ENCODE measurements at regions not wholly inside any gene's neighbourhood (a gene's known extent, or its start where the extent isn't known, plus 50 kb on each side); places are given as distances from the start of the nearest gene placed in this dataset.
A peak's percentile ranks its signal among the peaks of the same experiment; 100 is the strongest.

- H3K27me3 ChIP-seq (ENCODE audit: control insufficient read depth in 3 of 3, insufficient read depth in 3 of 3, low read length in 2 of 3), result no peaks in the 10 kb centered on the region
- no peak overlapping the region for H3K27ac ChIP-seq (ENCODE audit: low read depth in 1 of 2, low read length in 1 of 2)
- TF ChIP-seq CTCF (IDR thresholded peaks at IDR 0.05; ENCODE audit: control extremely low read depth, extremely low read depth), result no peak
- 89 to 94% methylated on average over 8 of the region's 8 CpGs for WGBS, 2 donors
- no peaks in the 10 kb centered on the region for H3K36me3 ChIP-seq (ENCODE audit: control insufficient read depth in 4 of 4, insufficient read depth in 4 of 4, low read length in 4 of 4)
- no peak overlapping the region for H3K4me3 ChIP-seq
- no peak overlapping the region for H3K9ac ChIP-seq (ENCODE audit: insufficient read depth in 1 of 2, low read length in 2 of 2)
- H3K4me1 ChIP-seq (ENCODE audit: control insufficient read depth in 5 of 5, insufficient read depth in 5 of 5, low read length in 5 of 5), result no peaks in the 10 kb centered on the region
- ATAC-seq (ENCODE audit: insufficient read depth, low FRiP score), result no peak
- no peak for DNase-seq
- peaks cover 0 to 22% (median 10%) of the 10 kb centered on the region in 4 donors for H3K9me3 ChIP-seq (ENCODE audit: control insufficient read depth in 4 of 4, insufficient read depth in 3 of 4, low read length in 3 of 4)
Measured at GRCh38 chr4:178142724-178143123, 700.5 kb upstream of the AGA start.

DNA sequence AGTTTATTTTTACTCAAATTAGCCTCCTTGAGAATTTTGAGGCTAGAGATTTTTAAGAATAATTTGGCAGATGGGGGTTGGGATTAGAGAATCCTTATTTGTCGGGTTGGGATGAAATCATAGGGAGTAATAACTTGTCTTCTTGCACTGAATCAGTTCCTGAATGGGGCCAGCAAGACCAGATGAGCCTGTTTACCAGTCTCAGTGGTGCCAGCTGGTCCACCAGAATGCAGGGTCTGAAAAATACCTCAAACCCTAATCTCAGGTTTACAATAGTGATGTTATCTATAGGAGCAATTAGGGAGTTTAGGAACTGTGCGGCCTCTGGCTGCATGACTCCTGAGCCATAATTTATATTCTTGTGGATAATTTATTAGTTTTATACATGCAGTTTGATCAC lies 705.9 kb upstream of the AGA start:
- no peaks in the 10 kb centered on the region for H3K27me3 ChIP-seq (ENCODE audit: control insufficient read depth in 3 of 3, insufficient read depth in 3 of 3, low read length in 2 of 3)
- ATAC-seq (ENCODE audit: insufficient read depth, low FRiP score), result no peak
- no peak for TF ChIP-seq CTCF (IDR thresholded peaks at IDR 0.05; ENCODE audit: control extremely low read depth, extremely low read depth)
- H3K9ac ChIP-seq (ENCODE audit: insufficient read depth in 1 of 2, low read length in 2 of 2), result no peak overlapping the region
- no peak for DNase-seq
- WGBS, 2 donors, result 79 to 89% methylated on average over 2 of the region's 2 CpGs
- H3K36me3 ChIP-seq (ENCODE audit: control insufficient read depth in 4 of 4, insufficient read depth in 4 of 4, low read length in 4 of 4), result no peaks in the 10 kb centered on the region
- no peaks in the 10 kb centered on the region for H3K9me3 ChIP-seq (ENCODE audit: control insufficient read depth in 4 of 4, insufficient read depth in 3 of 4, low read length in 3 of 4)
- H3K27ac ChIP-seq (ENCODE audit: low read depth in 1 of 2, low read length in 1 of 2), result no peak overlapping the region
- no peak overlapping the region for H3K4me3 ChIP-seq
- H3K4me1 ChIP-seq (ENCODE audit: control insufficient read depth in 5 of 5, insufficient read depth in 5 of 5, low read length in 5 of 5), result no peaks in the 10 kb centered on the region

DNA sequence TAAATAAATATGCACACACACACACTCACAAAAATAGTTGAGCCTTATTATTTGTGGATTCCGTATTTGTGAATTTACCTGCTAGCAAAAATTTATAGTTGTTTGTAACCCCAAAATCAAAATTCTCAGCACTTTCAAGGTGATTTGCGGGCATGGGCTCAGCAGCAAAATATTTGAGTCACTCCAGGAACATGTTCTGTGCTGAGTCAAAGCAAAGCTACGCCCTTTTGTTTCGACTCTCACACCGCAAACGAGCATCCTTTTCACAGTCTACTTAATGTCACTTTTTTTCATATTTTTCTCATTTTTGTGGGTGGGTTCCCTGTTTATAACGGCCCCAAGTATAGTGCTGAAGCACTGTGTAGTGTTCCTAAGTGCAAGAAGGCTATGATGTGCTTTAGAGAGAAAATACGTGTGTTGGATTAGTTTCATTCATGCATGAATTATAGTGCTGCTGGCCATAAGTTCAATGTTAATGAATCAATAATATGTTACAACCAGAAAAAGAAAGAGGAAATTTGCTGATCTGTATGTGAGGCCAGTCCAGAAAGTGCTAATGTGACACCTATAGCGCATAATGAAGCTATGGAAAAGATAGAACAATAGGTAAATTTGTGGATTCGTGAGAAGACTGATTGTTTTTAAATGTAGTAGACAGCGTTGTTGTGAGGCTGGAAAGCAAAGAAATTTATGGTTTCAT lies 723.2 kb upstream of the AGA start:
- H3K4me3 ChIP-seq, result no peak overlapping the region
- peaks cover 0 to 6% (median 0%) of the 10 kb centered on the region in 5 donors for H3K4me1 ChIP-seq (ENCODE audit: control insufficient read depth in 5 of 5, insufficient read depth in 5 of 5, low read length in 5 of 5)
- DNase-seq, result no peak
- no peaks in the 10 kb centered on the region for H3K27me3 ChIP-seq (ENCODE audit: control insufficient read depth in 3 of 3, insufficient read depth in 3 of 3, low read length in 2 of 3)
- H3K36me3 ChIP-seq (ENCODE audit: control insufficient read depth in 4 of 4, insufficient read depth in 4 of 4, low read length in 4 of 4), result no peaks in the 10 kb centered on the region
- TF ChIP-seq CTCF (IDR thresholded peaks at IDR 0.05; ENCODE audit: control extremely low read depth, extremely low read depth), result no peak
- ATAC-seq (ENCODE audit: insufficient read depth, low FRiP score), result no peak
- 70 to 78% methylated on average over 11 of the region's 11 CpGs for WGBS, 2 donors
- H3K27ac ChIP-seq (ENCODE audit: low read depth in 1 of 2, low read length in 1 of 2), result no peak overlapping the region
- peaks cover 0 to 9% (median 3%) of the 10 kb centered on the region in 4 donors for H3K9me3 ChIP-seq (ENCODE audit: control insufficient read depth in 4 of 4, insufficient read depth in 3 of 4, low read length in 3 of 4)
- H3K9ac ChIP-seq (ENCODE audit: insufficient read depth in 1 of 2, low read length in 2 of 2), result no peak overlapping the region

DNA sequence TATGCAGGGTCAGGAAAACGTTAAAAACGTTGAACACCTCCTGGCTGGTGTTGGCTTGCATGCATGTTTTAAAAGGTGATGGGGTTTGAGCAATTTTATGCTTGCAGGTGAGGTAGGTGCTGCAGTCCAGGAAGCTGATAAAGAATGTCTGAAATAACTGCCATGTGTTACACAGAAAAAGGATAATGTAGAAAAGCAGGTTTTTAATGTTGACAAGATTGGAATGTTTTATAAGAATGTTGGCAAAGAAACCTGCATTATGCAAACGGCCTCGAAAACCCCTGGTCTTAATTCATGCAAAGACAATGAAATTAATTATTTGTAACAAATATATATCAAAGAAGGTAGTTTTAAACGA lies 723.7 kb upstream of the AGA start:
- no peak overlapping the region for H3K27ac ChIP-seq (ENCODE audit: low read depth in 1 of 2, low read length in 1 of 2)
- H3K36me3 ChIP-seq (ENCODE audit: control insufficient read depth in 4 of 4, insufficient read depth in 4 of 4, low read length in 4 of 4), result no peaks in the 10 kb centered on the region
- H3K4me3 ChIP-seq, result no peak overlapping the region
- H3K4me1 ChIP-seq (ENCODE audit: control insufficient read depth in 5 of 5, insufficient read depth in 5 of 5, low read length in 5 of 5), result peaks cover 0 to 6% (median 0%) of the 10 kb centered on the region in 5 donors
- DNase-seq, result peak in 2 of 3 donors; percentile 4 to 29
- no peak for TF ChIP-seq CTCF (IDR thresholded peaks at IDR 0.05; ENCODE audit: control extremely low read depth, extremely low read depth)
- no peak for ATAC-seq (ENCODE audit: insufficient read depth, low FRiP score)
- H3K27me3 ChIP-seq (ENCODE audit: control insufficient read depth in 3 of 3, insufficient read depth in 3 of 3, low read length in 2 of 3), result no peaks in the 10 kb centered on the region
- WGBS, 2 donors, result 59 to 67% methylated on average over 5 of the region's 5 CpGs
- H3K9ac ChIP-seq (ENCODE audit: insufficient read depth in 1 of 2, low read length in 2 of 2), result no peak overlapping the region
- H3K9me3 ChIP-seq (ENCODE audit: control insufficient read depth in 4 of 4, insufficient read depth in 3 of 4, low read length in 3 of 4), result peaks cover 0 to 4% (median 2%) of the 10 kb centered on the region in 4 donors
